AG04449 (cell line): ENCODE measurements at regions not wholly inside any gene's neighbourhood (a gene's known extent, or its start where the extent isn't known, plus 50 kb on each side); places are given as distances from the start of the nearest gene placed in this dataset.

Source experiments
- CTCF ChIA-PET: fragments of 350-600 bp; formaldehyde crosslinking; extraction: SDS; loops from one replicate; lab custom pipeline; 2021; ENCODE audit warnings: antibody characterized with exemption; lab: Yijun Ruan, JAX
- POLR2A ChIA-PET: fragments of 400-600, 350-600 bp; formaldehyde crosslinking; extraction: SDS; loops from one replicate; lab custom pipeline; 2020; ENCODE audit warnings: antibody characterized with exemption, inconsistent platforms; lab: Yijun Ruan, JAX
- DNase-seq: peaks from one replicate; pipeline ENCODE4 v3.0.0-alpha.2; 2010; ENCODE audit warnings: low read depth, low spot score
- H3K4me3 ChIP-seq: 2 replicates; pipeline ENCODE4 v1.5.1; 2011; ENCODE audit warnings: low read depth, mild to moderate bottlenecking, control low read depth, low read length
- CTCF ChIP-seq: IDR thresholded peaks from one replicate; pipeline ENCODE4 v1.5.1; 2011; ENCODE audit warnings: mild to moderate bottlenecking, moderate library complexity, low read length, control low read depth, inconsistent platforms; ENCODE audit not compliant: insufficient read depth; ENCODE audit errors: missing control alignments

GRCh38 chr9:31715250-31715649 is 669.2 kb upstream of the ACO1 start:
- H3K4me3 ChIP-seq: no peak overlapping the region
- ChIA-PET CTCF (no interaction called here), POLR2A (no interaction called here)
- DNase-seq: no peak
- TF ChIP-seq CTCF: no peak

DNA sequence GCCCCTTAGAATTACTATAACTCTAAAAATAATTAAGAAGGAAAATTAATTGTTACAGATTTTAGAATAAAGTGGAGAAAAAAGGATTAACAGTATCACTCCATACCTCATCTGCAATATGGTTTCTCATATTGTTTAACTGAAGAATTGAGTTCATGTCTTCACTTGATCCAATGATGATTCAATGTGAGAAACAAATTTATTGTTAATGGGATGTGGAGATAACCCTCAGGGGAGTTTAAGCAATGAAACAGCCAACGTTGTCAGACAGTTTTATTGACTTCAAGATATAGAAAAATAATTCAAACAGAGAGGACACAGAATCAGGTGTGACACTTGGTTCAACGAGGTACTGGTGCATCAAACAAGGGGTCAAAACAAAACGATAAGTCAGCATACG is 665.2 kb upstream of the ACO1 start:
- no peak for DNase-seq
- no peak overlapping the region for H3K4me3 ChIP-seq
- ChIA-PET POLR2A (no interaction called here), CTCF (no interaction called here)
- TF ChIP-seq CTCF: no peak

GRCh38 chr9:31730398-31730797 is 654.0 kb upstream of the ACO1 start:
- no peak for TF ChIP-seq CTCF
- no peak for DNase-seq
- ChIA-PET CTCF (no interaction called here), POLR2A (no interaction called here)
- no peak overlapping the region for H3K4me3 ChIP-seq

DNA sequence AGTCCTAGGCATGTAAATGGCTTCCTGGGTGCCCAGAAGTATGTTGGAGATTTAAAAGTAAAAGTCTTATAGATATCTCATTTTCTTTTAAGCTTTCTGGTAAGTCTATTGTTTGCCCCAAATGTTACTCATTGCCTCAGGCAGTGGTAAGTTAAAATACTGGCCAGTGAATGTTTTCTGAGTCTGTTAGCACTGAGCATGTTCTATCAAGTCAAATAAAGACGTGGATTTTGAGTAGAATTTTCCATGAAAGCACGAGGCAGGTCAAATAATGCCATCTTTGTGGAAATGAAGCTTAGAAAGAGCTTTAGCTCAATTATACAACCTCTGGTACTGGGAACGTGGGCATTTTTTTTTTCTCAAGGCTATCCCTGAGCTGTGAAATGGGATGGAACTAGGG is 651.3 kb upstream of the ACO1 start:
- POLR2A ChIA-PET: no interaction called here
- DNase-seq: no peak
- no peak for TF ChIP-seq CTCF
- CTCF ChIA-PET: no interaction called here
- no peak overlapping the region for H3K4me3 ChIP-seq

DNA sequence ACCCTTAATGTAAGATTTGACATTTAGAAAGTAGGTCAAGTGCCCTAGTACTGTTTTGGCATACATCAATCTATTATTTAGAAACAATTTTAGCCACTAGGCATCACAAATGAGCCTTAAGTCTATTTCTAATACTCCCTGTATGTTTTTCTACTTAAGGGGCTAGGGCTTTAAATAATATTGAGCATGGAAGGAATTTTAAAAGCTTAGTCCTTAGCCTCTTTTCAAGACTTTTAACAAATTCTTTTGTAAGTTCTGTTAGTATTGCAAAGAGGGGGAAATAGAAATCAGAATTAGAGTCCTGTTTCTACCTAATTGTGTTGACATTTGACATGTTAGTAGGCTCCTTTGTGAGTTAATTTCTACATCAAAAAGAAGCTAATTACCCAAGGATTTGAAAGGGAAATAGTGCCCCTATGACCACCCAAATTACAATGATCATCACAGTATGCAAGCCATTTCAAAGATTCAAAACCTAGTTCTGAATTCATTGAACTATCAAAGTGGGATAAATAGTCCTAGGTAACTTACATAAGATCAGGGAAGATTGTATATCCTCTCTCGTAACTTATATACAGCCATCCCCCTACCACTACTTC is 647.8 kb upstream of the ACO1 start:
- POLR2A ChIA-PET: no interaction called here
- DNase-seq: no peak
- no peak for TF ChIP-seq CTCF
- H3K4me3 ChIP-seq: no peak overlapping the region
- CTCF ChIA-PET: no interaction called here

- no peak overlapping the region for H3K4me3 ChIP-seq
- no peak for TF ChIP-seq CTCF
- CTCF ChIA-PET: no interaction called here
- DNase-seq: no peak
- POLR2A ChIA-PET: no interaction called here
Measured at GRCh38 chr9:31740705-31741104, 643.7 kb upstream of the ACO1 start.
